H1 (cell line): ENCODE measurements at regions not wholly inside any gene's neighbourhood (a gene's known extent, or its start where the extent isn't known, plus 50 kb on each side); places are given as distances from the start of the nearest gene placed in this dataset.
A peak's percentile ranks its signal among the peaks of the same experiment; 100 is the strongest.

Source experiments
- CEBPB ChIP-seq: IDR thresholded peaks from 2 replicates; pipeline ENCODE4 v1.6.1; 2012; ENCODE audit warnings: low read depth, low read length
- JUN ChIP-seq: IDR thresholded peaks from 2 replicates; pipeline ENCODE4 v1.6.1; 2011; ENCODE audit warnings: low read depth, mild to moderate bottlenecking, improper control_type of control experiment, low read length
- KDM4A ChIP-seq: IDR thresholded peaks from one replicate; pipeline ENCODE4 v1.7.1; 2012; ENCODE audit warnings: low read depth, mild to moderate bottlenecking, moderate library complexity, low read length, inconsistent platforms; ENCODE audit not compliant: severe bottlenecking
- POU5F1 ChIP-seq: IDR thresholded peaks from 2 replicates; pipeline ENCODE4 v1.6.1; 2011; ENCODE audit warnings: low read depth, mild to moderate bottlenecking, low read length, moderate library complexity
- RFX5 ChIP-seq: IDR thresholded peaks from 2 replicates; pipeline ENCODE4 v1.6.1; 2011; ENCODE audit warnings: low read depth, low read length, improper control_type of control experiment, borderline replicate concordance
- TAF1 ChIP-seq: IDR thresholded peaks from 2 replicates; pipeline ENCODE4 v1.6.1; 2011; ENCODE audit warnings: mild to moderate bottlenecking, low read depth, low read length

DNA sequence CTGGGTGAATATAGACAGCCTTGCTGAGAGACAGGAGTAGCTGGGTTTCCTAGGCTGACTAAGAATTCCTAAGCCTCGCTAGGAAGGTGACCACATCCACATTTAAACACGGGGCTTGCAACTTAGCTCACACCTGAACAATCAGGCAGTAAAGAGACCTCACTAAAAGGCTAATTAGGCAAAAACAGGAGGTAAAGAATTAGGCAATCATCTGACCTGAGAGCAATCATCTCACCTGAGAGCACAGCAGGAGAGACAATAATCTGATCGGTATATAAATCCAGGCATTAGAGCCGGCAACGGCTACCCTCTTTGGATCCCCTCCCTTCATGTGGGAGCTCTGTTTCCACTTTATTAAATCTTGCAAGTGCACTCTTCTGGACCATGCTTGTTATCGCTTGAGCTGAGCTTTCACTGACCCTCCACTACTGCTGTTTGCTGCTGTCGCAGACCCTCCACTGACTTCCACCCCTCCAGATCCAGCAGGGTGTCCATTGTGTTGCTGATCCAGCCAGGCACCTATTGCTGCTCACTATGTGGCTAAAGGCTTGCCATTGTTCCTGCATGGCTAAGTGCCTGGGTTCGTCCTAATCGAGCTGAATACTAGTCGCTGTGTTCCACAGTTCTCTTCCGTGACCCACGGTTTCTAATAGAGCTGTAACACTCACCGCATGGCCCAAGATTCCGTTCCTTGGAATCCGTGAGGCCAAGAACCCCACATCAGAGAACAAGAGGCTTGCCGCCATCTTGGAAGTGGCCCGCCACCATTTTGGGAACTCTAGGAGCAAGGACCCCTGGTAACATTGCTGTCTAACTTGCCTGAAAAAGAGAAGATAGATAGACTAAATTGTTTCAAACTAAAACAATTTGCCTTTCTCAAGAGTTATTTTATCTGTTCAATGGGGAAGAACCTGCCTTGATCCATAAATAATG is 100.7 kb downstream of the TMSB4Y start (continued):
- no peak for TF ChIP-seq JUN
- no peak for TF ChIP-seq RFX5
- no peak for TF ChIP-seq KDM4A
- no peak for TF ChIP-seq POU5F1
- no peak for TF ChIP-seq TAF1
- peak; percentile 68 for TF ChIP-seq CEBPB
